Colonic mucosa (tissue), 4 donors: ENCODE measurements at regions not wholly inside any gene's neighbourhood (a gene's known extent, or its start where the extent isn't known, plus 50 kb on each side); places are given as distances from the start of the nearest gene placed in this dataset.

Experiments
- DNase-seq: peaks from one replicate; pipeline ENCODE4 v3.0.0-alpha.2; 2020
- H3K27ac ChIP-seq: fragments of 200-600 bp; one replicate; pipeline ENCODE4 v1.8.0; 2021
- H3K27me3 ChIP-seq: fragments of 200-600 bp; one replicate; pipeline ENCODE4 v1.8.0; 2021
- H3K36me3 ChIP-seq: fragments of 200-600 bp; one replicate; pipeline ENCODE4 v1.8.0; 2021
- H3K4me1 ChIP-seq: fragments of 200-600 bp; one replicate; pipeline ENCODE4 v1.8.0; 2021; ENCODE audit warnings: mild to moderate bottlenecking
- H3K4me3 ChIP-seq: fragments of 200-600 bp; one replicate; pipeline ENCODE4 v1.8.0; 2021
- H3K9ac ChIP-seq, 2 donors: one replicate each; pipeline ENCODE4 v1.7.0; 2013; ENCODE audit warnings: control low read depth in 2 of 2, low read depth in 2 of 2, low read length in 2 of 2
- H3K9me3 ChIP-seq: fragments of 200-600 bp; one replicate; pipeline ENCODE4 v1.8.0; 2021
- intact Hi-C: fragments of 100-400 bp; cut with DNase I; formaldehyde crosslinking; loops from one replicate; pipeline ENCODE4 v1.14.1; 2022
- TF ChIP-seq, protein P1 (sequence below): fragments of 200-600 bp; IDR thresholded peaks from one replicate; pipeline ENCODE4 v1.8.0; 2022; ENCODE audit warnings: antibody characterized with exemption, mild to moderate bottlenecking
- donor health status: healthy.
- donor health status: DM: no; HTN: no; CAD: no.
- donor health status: DM: no; HTN: no; CAD: no.

- peaks cover 19% of the 10 kb centered on the region for H3K4me1 ChIP-seq
- H3K36me3 ChIP-seq, result no peaks in the 10 kb centered on the region
- no peak overlapping the region for H3K27ac ChIP-seq
- intact Hi-C loops, result no loop called here
- DNase-seq, result no peak
- H3K9me3 ChIP-seq, result no peaks in the 10 kb centered on the region
- H3K9ac ChIP-seq, result no peak overlapping the region
- no peaks in the 10 kb centered on the region for H3K27me3 ChIP-seq
- no peak overlapping the region for H3K4me3 ChIP-seq
- TF ChIP-seq, protein P1, sequence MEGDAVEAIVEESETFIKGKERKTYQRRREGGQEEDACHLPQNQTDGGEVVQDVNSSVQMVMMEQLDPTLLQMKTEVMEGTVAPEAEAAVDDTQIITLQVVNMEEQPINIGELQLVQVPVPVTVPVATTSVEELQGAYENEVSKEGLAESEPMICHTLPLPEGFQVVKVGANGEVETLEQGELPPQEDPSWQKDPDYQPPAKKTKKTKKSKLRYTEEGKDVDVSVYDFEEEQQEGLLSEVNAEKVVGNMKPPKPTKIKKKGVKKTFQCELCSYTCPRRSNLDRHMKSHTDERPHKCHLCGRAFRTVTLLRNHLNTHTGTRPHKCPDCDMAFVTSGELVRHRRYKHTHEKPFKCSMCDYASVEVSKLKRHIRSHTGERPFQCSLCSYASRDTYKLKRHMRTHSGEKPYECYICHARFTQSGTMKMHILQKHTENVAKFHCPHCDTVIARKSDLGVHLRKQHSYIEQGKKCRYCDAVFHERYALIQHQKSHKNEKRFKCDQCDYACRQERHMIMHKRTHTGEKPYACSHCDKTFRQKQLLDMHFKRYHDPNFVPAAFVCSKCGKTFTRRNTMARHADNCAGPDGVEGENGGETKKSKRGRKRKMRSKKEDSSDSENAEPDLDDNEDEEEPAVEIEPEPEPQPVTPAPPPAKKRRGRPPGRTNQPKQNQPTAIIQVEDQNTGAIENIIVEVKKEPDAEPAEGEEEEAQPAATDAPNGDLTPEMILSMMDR, result no peak
Measured at GRCh38 chr1:58931024-58931423, 147.2 kb upstream of the JUN start.

DNA sequence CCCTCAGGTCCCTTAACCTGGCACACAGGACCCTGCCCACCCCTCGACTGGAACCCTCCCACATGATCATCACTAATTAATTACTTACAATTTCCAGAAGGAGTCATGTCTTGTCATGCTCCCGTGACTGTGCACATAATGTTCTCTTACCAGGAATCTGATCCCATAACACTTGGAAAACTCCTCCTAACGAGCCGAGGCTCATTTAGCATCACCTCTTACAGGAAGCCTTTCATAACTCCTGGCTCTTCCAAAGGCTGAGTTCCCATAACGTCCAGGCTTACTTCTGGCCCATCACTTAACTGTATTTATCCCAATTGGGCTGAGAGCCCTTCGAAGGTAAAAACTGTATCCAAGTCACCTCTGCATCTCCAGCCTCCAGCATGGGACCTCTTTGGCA lies 147.9 kb upstream of the JUN start:
- intact Hi-C loops, result no loop called here
- Histone ChIP-seq H3K4me3 (no peak overlapping the region), H3K4me1 (peaks cover 19% of the 10 kb centered on the region), H3K9ac (no peak overlapping the region), H3K9me3 (no peaks in the 10 kb centered on the region), H3K27ac (no peak overlapping the region), H3K27me3 (no peaks in the 10 kb centered on the region), H3K36me3 (no peaks in the 10 kb centered on the region)
- TF ChIP-seq, protein P1, result no peak
- no peak for DNase-seq

GRCh38 chr1:58932859-58933598 lies 149.2 kb upstream of the JUN start:
- peaks cover 19% of the 10 kb centered on the region for H3K4me1 ChIP-seq

GRCh38 chr1:58933599-58933926 lies 149.7 kb upstream of the JUN start:
- Histone ChIP-seq H3K27me3 (no peaks in the 10 kb centered on the region), H3K4me3 (no peak overlapping the region), H3K9ac (no peak overlapping the region), H3K36me3 (no peaks in the 10 kb centered on the region), H3K4me1 (peaks cover 19% of the 10 kb centered on the region), H3K27ac (peak overlapping the region; percentile 60), H3K9me3 (no peaks in the 10 kb centered on the region)
- intact Hi-C loops, result no loop called here
- TF ChIP-seq, protein P1, result no peak
- no peak for DNase-seq

More at GRCh38 chr1:58932859-58933598, 149.2 kb upstream of the JUN start:
- no peaks in the 10 kb centered on the region for H3K27me3 ChIP-seq
- TF ChIP-seq, protein P1, result no peak
- H3K36me3 ChIP-seq, result no peaks in the 10 kb centered on the region
- peak; percentile 96 for DNase-seq
- no peak overlapping the region for H3K4me3 ChIP-seq
- H3K9me3 ChIP-seq, result no peaks in the 10 kb centered on the region
- H3K9ac ChIP-seq, result peak overlapping the region in 1 of 2 donors; percentile 26
- peak overlapping the region; percentile 60 for H3K27ac ChIP-seq
- intact Hi-C loops, result no loop called here

- intact Hi-C loops, result no loop called here
- no peak for DNase-seq
- Histone ChIP-seq H3K4me3 (no peak overlapping the region), H3K9me3 (no peaks in the 10 kb centered on the region), H3K36me3 (no peaks in the 10 kb centered on the region), H3K4me1 (peaks cover 11% of the 10 kb centered on the region), H3K9ac (no peak overlapping the region), H3K27me3 (no peaks in the 10 kb centered on the region), H3K27ac (no peak overlapping the region)
- TF ChIP-seq, protein P1, result no peak
Measured at GRCh38 chr1:58934706-58935105, 150.9 kb upstream of the JUN start.
